ENCODE measurements at regions not wholly inside any gene's neighbourhood (a gene's known extent, or its start where the extent isn't known, plus 50 kb on each side); places are given as distances from the start of the nearest gene placed in this dataset.

- in situ Hi-C loops (cut with MboI; ENCODE audit: low pct_unique_long_range_greater_than_20kb, low sequenced_read_pairs): no loop called here
- DNase-seq: no peak
Observed at GRCh38 chr12:111081600-111081999, 161.2 kb upstream of the MYL2 start.

- DNase-seq: no peak
- in situ Hi-C loops (cut with MboI; ENCODE audit: low pct_unique_long_range_greater_than_20kb, low sequenced_read_pairs): no loop called here
Observed at GRCh38 chr12:111078731-111079130, 158.4 kb upstream of the MYL2 start.

GRCh38 chr12:111076611-111077451, 156.5 kb upstream of the MYL2 start:
- in situ Hi-C loops (cut with MboI; ENCODE audit: low pct_unique_long_range_greater_than_20kb, low sequenced_read_pairs): no loop called here
- no peak for DNase-seq

GRCh38 chr12:111076199-111076598, 155.8 kb upstream of the MYL2 start:
- DNase-seq: no peak
- in situ Hi-C loops (cut with MboI; ENCODE audit: low pct_unique_long_range_greater_than_20kb, low sequenced_read_pairs): no loop called here

- in situ Hi-C loops (cut with MboI; ENCODE audit: low pct_unique_long_range_greater_than_20kb, low sequenced_read_pairs): no loop called here
- DNase-seq: no peak
Observed at GRCh38 chr12:111074965-111075364, 154.6 kb upstream of the MYL2 start.

GRCh38 chr12:111074559-111074958, 154.2 kb upstream of the MYL2 start:
- in situ Hi-C loops (cut with MboI; ENCODE audit: low pct_unique_long_range_greater_than_20kb, low sequenced_read_pairs): no loop called here
- no peak for DNase-seq

- no peak for DNase-seq
- in situ Hi-C loops (cut with MboI; ENCODE audit: low pct_unique_long_range_greater_than_20kb, low sequenced_read_pairs): no loop called here
Observed at GRCh38 chr12:111073370-111073769, 153.0 kb upstream of the MYL2 start.

- in situ Hi-C loops (cut with MboI; ENCODE audit: low pct_unique_long_range_greater_than_20kb, low sequenced_read_pairs): no loop called here
- no peak for DNase-seq
Observed at GRCh38 chr12:111072299-111072698, 151.9 kb upstream of the MYL2 start.

GRCh38 chr12:111069886-111070285, 149.5 kb upstream of the MYL2 start:
- in situ Hi-C loops (cut with MboI; ENCODE audit: low pct_unique_long_range_greater_than_20kb, low sequenced_read_pairs): no loop called here
- DNase-seq: no peak

GRCh38 chr12:111068290-111068689, 147.9 kb upstream of the MYL2 start:
- DNase-seq: no peak
- in situ Hi-C loops (cut with MboI; ENCODE audit: low pct_unique_long_range_greater_than_20kb, low sequenced_read_pairs): no loop called here

- in situ Hi-C loops (cut with MboI; ENCODE audit: low pct_unique_long_range_greater_than_20kb, low sequenced_read_pairs): no loop called here
- no peak for DNase-seq
Observed at GRCh38 chr12:111067498-111067897, 147.1 kb upstream of the MYL2 start.

- in situ Hi-C loops (cut with MboI; ENCODE audit: low pct_unique_long_range_greater_than_20kb, low sequenced_read_pairs): no loop called here
- peak; percentile 12 for DNase-seq
Observed at GRCh38 chr12:111066744-111067437, 146.5 kb upstream of the MYL2 start.

- DNase-seq: no peak
- in situ Hi-C loops (cut with MboI; ENCODE audit: low pct_unique_long_range_greater_than_20kb, low sequenced_read_pairs): no loop called here
Observed at GRCh38 chr12:111064982-111065381, 144.6 kb upstream of the MYL2 start.

GRCh38 chr12:111064154-111064553, 143.8 kb upstream of the MYL2 start:
- in situ Hi-C loops (cut with MboI; ENCODE audit: low pct_unique_long_range_greater_than_20kb, low sequenced_read_pairs): no loop called here
- DNase-seq: no peak

- in situ Hi-C loops (cut with MboI; ENCODE audit: low pct_unique_long_range_greater_than_20kb, low sequenced_read_pairs): no loop called here
- DNase-seq: no peak
Observed at GRCh38 chr12:111063295-111064026, 143.1 kb upstream of the MYL2 start.

GRCh38 chr12:111057701-111058425, 137.5 kb upstream of the MYL2 start:
- DNase-seq: no peak
- in situ Hi-C loops (cut with MboI; ENCODE audit: low pct_unique_long_range_greater_than_20kb, low sequenced_read_pairs): no loop called here

- in situ Hi-C loops (cut with MboI; ENCODE audit: low pct_unique_long_range_greater_than_20kb, low sequenced_read_pairs): no loop called here
- peak; percentile 86 for DNase-seq
Observed at GRCh38 chr12:111056618-111057521, 136.5 kb upstream of the MYL2 start.

- in situ Hi-C loops (cut with MboI; ENCODE audit: low pct_unique_long_range_greater_than_20kb, low sequenced_read_pairs): no loop called here
- no peak for DNase-seq
Observed at GRCh38 chr12:111055181-111055880, 135.0 kb upstream of the MYL2 start.

All from KBM-7 (cell line).